ENCODE measurements at regions not wholly inside any gene's neighbourhood (a gene's known extent, or its start where the extent isn't known, plus 50 kb on each side); places are given as distances from the start of the nearest gene placed in this dataset.

DNA sequence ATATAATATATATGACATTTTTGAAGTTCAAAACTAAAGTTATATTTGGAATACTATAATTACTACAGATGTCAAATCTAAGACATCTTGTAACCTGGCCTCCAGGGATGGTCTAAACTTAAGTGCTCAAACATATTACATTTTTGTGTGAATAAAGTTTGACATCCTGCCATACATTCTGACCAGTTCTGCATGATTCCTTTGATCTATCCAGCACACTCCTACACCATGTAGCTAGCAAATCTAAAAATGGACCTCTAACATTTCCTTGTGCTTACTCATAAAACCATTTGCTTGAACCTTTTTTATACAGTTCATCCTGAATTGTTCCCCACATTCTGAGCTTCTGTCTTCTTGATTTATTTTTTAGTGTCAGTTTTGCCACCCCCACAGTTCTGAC, 294.3 kb upstream of the ZNF804A start:
- Histone ChIP-seq H3K27ac (ENCODE audit: low read depth in 1 of 2, low read length in 2 of 2) (no peak overlapping the region), H3K9me3 (ENCODE audit: control insufficient read depth in 1 of 2, insufficient read depth in 1 of 2, low read length in 2 of 2) (no peaks in the 10 kb centered on the region), H3K4me3 (ENCODE audit: low read length) (no peak overlapping the region), H3K27me3 (ENCODE audit: control insufficient read depth in 1 of 2, insufficient read depth in 2 of 2, low read length in 2 of 2) (no peaks in the 10 kb centered on the region), H3K4me1 (ENCODE audit: insufficient read depth, low read length) (no peaks in the 10 kb centered on the region), H3K36me3 (ENCODE audit: insufficient read depth, low read length) (no peaks in the 10 kb centered on the region)
- Mint-ChIP-seq H3K27me3 (no peaks in the 10 kb centered on the region), H3K36me3 (ENCODE audit: low read depth) (no peaks in the 10 kb centered on the region), H3K9me3 (no peaks in the 10 kb centered on the region), H3K4me1 (ENCODE audit: low read depth) (no peaks in the 10 kb centered on the region), H3K4me3 (no peak overlapping the region), H3K27ac (no peak overlapping the region)
- ATAC-seq (ENCODE audit: poor library complexity) (no peak), DNase-seq (no peak)
- CTCF ChIA-PET: no interaction called here
- POLR2A ChIA-PET: no interaction called here
- TF ChIP-seq CTCF (IDR thresholded peaks at IDR 0.05): no peak
- intact Hi-C loops (cut with DNase I, micrococcal nuclease): no loop called here

DNA sequence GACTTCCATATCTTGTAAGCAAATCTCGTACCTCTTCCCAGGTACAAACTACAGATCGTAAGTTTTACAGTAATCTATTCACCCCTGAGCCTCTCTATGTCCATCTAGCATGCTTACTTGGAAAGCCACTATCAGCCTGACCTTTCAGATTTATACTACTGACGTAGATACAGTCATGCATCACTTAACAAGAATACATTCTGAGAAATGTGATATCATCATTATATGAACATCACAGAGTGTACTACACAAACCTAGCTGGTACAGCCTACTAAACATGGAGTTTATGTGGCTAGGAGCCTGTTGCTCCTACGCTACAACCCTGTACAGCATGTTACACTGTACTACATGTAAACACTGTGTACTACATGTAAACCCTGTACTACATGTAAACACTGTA, 293.2 kb upstream of the ZNF804A start:
- no peaks in the 10 kb centered on the region for H3K36me3 ChIP-seq (ENCODE audit: insufficient read depth, low read length)
- no peaks in the 10 kb centered on the region for H3K4me1 ChIP-seq (ENCODE audit: insufficient read depth, low read length)
- no peak overlapping the region for H3K4me3 Mint-ChIP-seq
- POLR2A ChIA-PET: no interaction called here
- no peaks in the 10 kb centered on the region for H3K36me3 Mint-ChIP-seq (ENCODE audit: low read depth)
- intact Hi-C loops (cut with DNase I, micrococcal nuclease): no loop called here
- CTCF ChIA-PET: no interaction called here
- H3K27me3 Mint-ChIP-seq: no peaks in the 10 kb centered on the region
- no peaks in the 10 kb centered on the region for H3K9me3 Mint-ChIP-seq
- DNase-seq: no peak
- H3K27ac ChIP-seq (ENCODE audit: low read depth in 1 of 2, low read length in 2 of 2): no peak overlapping the region
- H3K4me3 ChIP-seq (ENCODE audit: low read length): no peak overlapping the region
- no peak overlapping the region for H3K27ac Mint-ChIP-seq
- H3K27me3 ChIP-seq (ENCODE audit: control insufficient read depth in 1 of 2, insufficient read depth in 2 of 2, low read length in 2 of 2): no peaks in the 10 kb centered on the region
- no peak for ATAC-seq (ENCODE audit: poor library complexity)
- no peaks in the 10 kb centered on the region for H3K9me3 ChIP-seq (ENCODE audit: control insufficient read depth in 1 of 2, insufficient read depth in 1 of 2, low read length in 2 of 2)
- no peaks in the 10 kb centered on the region for H3K4me1 Mint-ChIP-seq (ENCODE audit: low read depth)
- no peak for TF ChIP-seq CTCF (IDR thresholded peaks at IDR 0.05)

- POLR2A ChIA-PET: no interaction called here
- no peaks in the 10 kb centered on the region for H3K36me3 Mint-ChIP-seq (ENCODE audit: low read depth)
These were observed 289.6 kb upstream of the ZNF804A start for GRCh38 chr2:184308706-184309105.

More at GRCh38 chr2:184308706-184309105, 289.6 kb upstream of the ZNF804A start:
- CTCF ChIA-PET: interaction anchor here (0.6 kb wide), 1 partner anchor 14 kb away, joined by 3 read pairs; no protein-coding TSS in a partner anchor
- Mint-ChIP-seq H3K9me3 (no peaks in the 10 kb centered on the region), H3K27ac (no peak overlapping the region), H3K27me3 (no peaks in the 10 kb centered on the region), H3K4me1 (ENCODE audit: low read depth) (no peaks in the 10 kb centered on the region), H3K4me3 (no peak overlapping the region)
- no peaks in the 10 kb centered on the region for H3K4me1 ChIP-seq (ENCODE audit: insufficient read depth, low read length)
- no peaks in the 10 kb centered on the region for H3K27me3 ChIP-seq (ENCODE audit: control insufficient read depth in 1 of 2, insufficient read depth in 2 of 2, low read length in 2 of 2)
- ATAC-seq (ENCODE audit: poor library complexity) (no peak), DNase-seq (no peak)
- H3K27ac ChIP-seq (ENCODE audit: low read depth in 1 of 2, low read length in 2 of 2): no peak overlapping the region
- no peak overlapping the region for H3K4me3 ChIP-seq (ENCODE audit: low read length)
- H3K9me3 ChIP-seq (ENCODE audit: control insufficient read depth in 1 of 2, insufficient read depth in 1 of 2, low read length in 2 of 2): no peaks in the 10 kb centered on the region
- TF ChIP-seq CTCF (IDR thresholded peaks at IDR 0.05): no peak
- intact Hi-C loops (cut with DNase I, micrococcal nuclease): no loop called here
- H3K36me3 ChIP-seq (ENCODE audit: insufficient read depth, low read length): no peaks in the 10 kb centered on the region
